ENCODE measurements at regions not wholly inside any gene's neighbourhood (a gene's known extent, or its start where the extent isn't known, plus 50 kb on each side); places are given as distances from the start of the nearest gene placed in this dataset.

- DNase-seq (ENCODE audit: low read depth in 2 of 2) = no peak
These were observed 362.7 kb upstream of the ARRDC4 start for GRCh38 chr15:97597801-97598200.

- no peak for DNase-seq (ENCODE audit: low read depth in 2 of 2)
These were observed 362.1 kb upstream of the ARRDC4 start for GRCh38 chr15:97598353-97598798.

GRCh38 chr15:97600190-97600589, 360.3 kb upstream of the ARRDC4 start:
- no peak for DNase-seq (ENCODE audit: low read depth in 2 of 2)

- DNase-seq (ENCODE audit: low read depth in 2 of 2) = no peak
These were observed 355.8 kb upstream of the ARRDC4 start for GRCh38 chr15:97604677-97605076.

- DNase-seq (ENCODE audit: low read depth in 2 of 2) = no peak
These were observed 345.4 kb upstream of the ARRDC4 start for GRCh38 chr15:97615114-97615513.

DNA sequence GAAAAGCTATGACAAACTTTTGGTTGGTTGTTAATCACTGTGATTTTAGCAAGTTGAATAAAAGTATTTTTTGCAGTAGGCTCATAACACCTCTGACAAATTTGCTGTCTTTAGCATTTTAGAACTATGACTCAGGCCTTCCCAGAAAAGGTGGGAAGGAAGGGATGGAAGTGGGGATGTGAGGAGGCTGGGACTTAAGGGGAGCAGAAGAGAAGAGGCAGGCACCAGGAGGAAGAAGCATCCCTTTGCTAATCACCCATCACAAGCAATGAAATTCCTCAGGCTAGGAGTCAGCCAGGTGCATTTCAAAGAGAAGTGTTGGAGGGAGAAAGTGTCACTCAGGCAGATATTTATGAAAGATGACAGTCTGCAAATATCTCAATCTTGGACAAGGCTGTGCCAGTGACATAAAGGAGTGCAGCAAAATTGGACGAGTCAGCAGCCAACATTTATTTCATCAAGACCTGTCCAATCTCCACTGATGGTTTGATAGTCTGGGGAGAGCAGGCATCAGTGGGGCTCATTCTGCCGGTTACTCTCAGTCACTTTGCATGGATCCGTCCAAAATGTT, 337.3 kb upstream of the ARRDC4 start:
- DNase-seq (ENCODE audit: low read depth in 2 of 2) = no peak

GRCh38 chr15:97627634-97628033, 332.9 kb upstream of the ARRDC4 start:
- no peak for DNase-seq (ENCODE audit: low read depth in 2 of 2)

DNA sequence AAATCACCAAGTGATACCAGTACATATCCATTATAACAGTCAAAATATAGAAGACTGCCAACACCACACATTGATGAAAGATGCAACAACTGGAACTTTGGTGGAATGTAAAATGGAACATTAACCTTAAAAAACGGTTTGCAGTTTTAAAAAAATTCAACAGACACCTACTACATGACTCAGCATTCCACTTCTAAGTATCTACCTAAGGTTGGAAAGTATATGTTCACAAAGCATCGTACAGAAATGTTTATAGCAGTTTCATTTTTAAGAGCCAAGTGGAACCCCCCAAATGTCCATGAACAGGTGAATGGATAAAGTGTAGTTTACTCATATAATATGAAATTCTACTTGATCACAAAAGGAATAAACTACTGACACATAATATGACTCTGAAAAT, 314.7 kb upstream of the ARRDC4 start:
- DNase-seq (ENCODE audit: low read depth in 2 of 2) = no peak

- DNase-seq (ENCODE audit: low read depth in 2 of 2) = no peak
These were observed 311.8 kb upstream of the ARRDC4 start for GRCh38 chr15:97648728-97649127.

- DNase-seq (ENCODE audit: low read depth in 2 of 2) = no peak
These were observed 308.5 kb upstream of the ARRDC4 start for GRCh38 chr15:97652041-97652440.

DNA sequence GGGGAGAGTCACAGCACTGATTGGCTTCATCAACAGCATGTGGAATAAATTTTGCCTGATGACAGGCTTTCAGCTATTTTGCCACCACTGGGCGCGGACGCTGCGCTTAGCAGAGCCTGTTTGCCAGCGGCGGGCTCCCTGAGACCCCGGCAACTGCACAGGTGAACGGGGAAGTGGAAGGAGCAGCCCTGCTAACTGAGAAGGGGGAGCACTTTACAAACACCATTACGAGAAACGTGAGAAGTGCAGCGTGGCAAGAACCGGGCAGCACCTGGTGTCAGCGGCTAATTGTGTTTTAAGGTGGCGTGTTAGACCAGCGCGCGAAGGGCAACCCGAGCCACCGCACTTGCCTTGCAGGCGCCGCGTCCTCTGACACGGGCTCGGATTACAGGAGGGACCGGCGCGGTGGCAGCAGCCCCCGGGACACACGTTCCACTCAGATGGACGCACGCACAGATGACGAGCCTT, 307.8 kb upstream of the ARRDC4 start:
- DNase-seq (ENCODE audit: low read depth in 2 of 2) = no peak

DNA sequence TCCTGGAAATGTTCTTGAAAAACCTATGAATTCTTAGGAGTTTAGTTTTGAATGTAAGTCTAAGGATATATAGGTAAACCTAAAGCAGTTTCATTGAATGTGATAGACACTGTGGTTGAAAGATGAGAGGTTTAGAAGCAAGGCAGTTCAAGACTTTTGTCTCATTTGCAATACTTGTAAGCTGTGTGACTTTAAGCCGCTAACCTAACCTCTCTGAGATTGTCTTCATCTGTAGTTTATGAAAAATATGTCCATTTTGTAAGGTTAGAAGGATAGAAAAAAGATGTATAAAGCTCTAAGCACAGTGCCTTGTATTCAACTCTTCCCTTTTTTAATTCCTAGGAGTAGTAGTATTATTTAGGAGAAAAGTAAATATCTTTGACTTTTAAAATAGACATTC, 306.6 kb upstream of the ARRDC4 start:
- no peak for DNase-seq (ENCODE audit: low read depth in 2 of 2)

DNA sequence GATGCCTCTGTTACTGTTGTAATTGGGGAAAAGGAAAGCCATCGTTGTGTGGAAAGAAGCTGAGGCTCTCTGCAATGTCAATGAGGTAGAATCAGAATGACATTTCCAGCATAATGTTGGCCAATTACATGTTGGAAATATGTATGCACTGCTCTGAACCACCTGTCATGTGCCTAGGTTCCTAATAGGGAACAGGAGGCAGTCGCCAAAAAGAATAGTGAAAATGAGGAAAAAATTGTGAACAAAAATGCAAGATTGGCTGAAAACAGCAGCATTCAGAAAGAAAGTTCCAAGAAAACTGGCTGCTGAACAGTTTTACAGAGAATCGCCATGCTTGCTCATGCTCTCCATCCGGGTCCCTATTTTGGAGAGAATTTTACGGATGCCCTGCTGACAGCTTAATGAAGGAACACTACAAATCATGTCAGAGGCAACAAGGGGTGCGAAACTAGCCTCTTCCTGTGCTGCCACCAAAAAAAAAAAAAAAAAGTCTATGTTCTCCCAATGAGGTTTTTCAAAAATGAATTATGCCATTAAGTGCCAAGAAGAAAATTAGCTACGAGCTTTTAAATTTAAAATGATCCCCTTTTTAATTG, 305.9 kb upstream of the ARRDC4 start:
- DNase-seq (ENCODE audit: low read depth in 2 of 2) = no peak

GRCh38 chr15:97661796-97662195, 298.7 kb upstream of the ARRDC4 start:
- DNase-seq (ENCODE audit: low read depth in 2 of 2) = no peak

- DNase-seq (ENCODE audit: low read depth in 2 of 2) = no peak
These were observed 287.9 kb upstream of the ARRDC4 start for GRCh38 chr15:97672586-97672985.

DNA sequence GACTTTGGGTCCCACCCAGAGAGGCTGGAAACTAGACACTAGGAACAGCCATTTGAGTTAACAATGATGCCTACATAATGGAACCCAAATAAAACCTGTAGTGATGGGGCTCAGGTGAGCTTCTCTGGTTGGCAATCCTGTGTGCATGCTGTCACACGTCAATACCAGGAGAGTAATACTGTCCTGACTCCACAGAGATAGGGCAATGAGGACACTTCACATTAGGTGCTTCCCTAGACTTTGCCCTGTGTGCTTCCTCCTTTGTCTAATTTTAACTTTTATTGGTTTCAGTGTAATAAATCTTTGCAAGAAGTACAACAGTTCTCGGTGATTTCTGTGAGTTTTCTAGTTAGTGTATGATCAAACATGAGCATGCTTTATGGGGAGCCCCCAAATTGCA, 281.8 kb upstream of the ARRDC4 start:
- DNase-seq (ENCODE audit: low read depth in 2 of 2) = no peak

- DNase-seq (ENCODE audit: low read depth in 2 of 2) = no peak
These were observed 281.3 kb upstream of the ARRDC4 start for GRCh38 chr15:97679106-97679688.

DNA sequence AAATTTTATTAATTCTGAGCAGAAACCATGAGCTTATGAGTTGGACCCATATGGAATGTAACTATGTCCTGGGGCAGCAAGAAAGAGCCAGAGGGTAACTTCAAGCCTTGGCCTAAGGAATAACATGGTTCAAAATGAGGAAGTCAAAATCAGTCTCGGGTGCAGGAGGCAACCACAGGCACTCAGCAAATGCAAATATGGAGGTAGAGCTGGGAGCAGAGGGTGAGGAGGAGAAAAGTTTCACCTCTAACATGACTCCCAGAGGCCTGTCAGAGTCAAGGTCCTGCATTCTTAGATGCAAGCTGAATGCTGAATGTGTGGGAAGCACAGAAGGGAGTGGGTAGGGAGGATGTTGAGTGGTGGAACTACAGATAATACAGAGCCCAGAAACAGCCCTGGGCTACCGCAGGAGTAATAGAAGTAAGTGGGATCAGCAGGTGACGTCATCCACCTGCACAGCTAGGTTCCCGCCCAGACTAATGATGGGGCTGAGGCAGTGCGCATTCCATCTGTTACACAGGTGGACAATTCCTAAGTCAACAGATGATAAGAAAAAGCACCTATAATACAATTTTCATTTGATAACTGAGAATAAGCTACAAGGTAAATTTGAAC, 279.8 kb upstream of the ARRDC4 start:
- no peak for DNase-seq (ENCODE audit: low read depth in 2 of 2)

DNA sequence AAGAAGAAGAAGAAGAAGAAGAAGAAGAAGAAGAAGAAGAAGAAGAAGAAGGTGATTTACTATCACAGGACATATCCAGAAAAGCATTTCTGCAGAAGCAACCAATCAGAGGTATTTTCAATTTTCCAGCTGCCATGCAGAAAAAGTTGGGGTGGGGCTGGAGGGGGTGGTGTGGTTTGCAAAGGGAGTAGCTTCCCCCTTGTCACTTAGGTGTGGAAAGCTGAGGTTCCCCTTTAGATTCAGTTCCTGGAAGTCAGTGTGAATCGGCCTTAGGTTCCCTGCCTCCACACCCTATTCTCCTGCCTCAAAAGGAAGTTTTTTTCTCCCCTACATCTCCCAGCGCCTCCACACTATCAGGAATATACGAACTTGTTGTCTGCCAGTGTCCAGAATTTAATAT, 276.7 kb upstream of the ARRDC4 start:
- DNase-seq (ENCODE audit: low read depth in 2 of 2) = no peak

- DNase-seq (ENCODE audit: low read depth in 2 of 2) = no peak
These were observed 276.3 kb upstream of the ARRDC4 start for GRCh38 chr15:97684249-97684648.

GRCh38 chr15:97686324-97686723, 274.2 kb upstream of the ARRDC4 start:
- DNase-seq (ENCODE audit: low read depth in 2 of 2) = no peak

DNA sequence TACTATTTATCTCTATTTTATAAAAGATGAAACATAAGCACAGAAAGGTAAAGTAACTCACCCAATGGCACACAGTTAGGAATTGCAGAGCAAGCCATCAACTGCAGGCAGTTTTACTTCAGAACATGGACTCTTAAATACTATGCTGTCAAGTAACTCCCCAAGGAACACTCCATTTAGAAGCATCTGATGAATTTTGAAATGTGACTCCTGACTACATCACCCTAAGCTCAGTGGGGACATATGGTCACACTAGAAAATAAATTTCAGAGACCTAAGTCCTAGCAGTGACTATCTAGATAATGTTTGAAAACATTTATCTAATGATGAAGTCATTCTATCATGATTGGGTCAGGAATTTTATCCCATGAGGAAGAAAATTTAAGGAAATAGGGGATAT, 272.8 kb upstream of the ARRDC4 start:
- no peak for DNase-seq (ENCODE audit: low read depth in 2 of 2)

- DNase-seq (ENCODE audit: low read depth in 2 of 2) = no peak
These were observed 272.3 kb upstream of the ARRDC4 start for GRCh38 chr15:97688177-97688576.

Measured in stimulated activated CD8-positive, alpha-beta memory T cell treated with anti-CD3 and anti-CD28 coated beads, Interleukin-2, amount 100 ng/mL, for 48 hours (primary cell).